NCI-H748 treated with DMSO at 0.1 percent for 48 hours (cell line): ENCODE measurements at regions not wholly inside any gene's neighbourhood (a gene's known extent, or its start where the extent isn't known, plus 50 kb on each side); places are given as distances from the start of the nearest gene placed in this dataset.

Experiments used
- DNase-seq: peaks from one replicate; lab custom pipeline; 2025; lab: John Stamatoyannopoulos, UW

GRCh38 chr16:8374586-8375231 is 215.6 kb downstream of the TMEM114 start:
- no peak for DNase-seq

GRCh38 chr16:8373676-8374431 is 216.5 kb downstream of the TMEM114 start:
- no peak for DNase-seq

GRCh38 chr16:8372141-8372540 is 218.2 kb downstream of the TMEM114 start:
- no peak for DNase-seq

- DNase-seq: no peak
Observed at GRCh38 chr16:8370374-8371270, 219.7 kb downstream of the TMEM114 start.

- no peak for DNase-seq
Observed at GRCh38 chr16:8358937-8359336, 231.4 kb downstream of the TMEM114 start.

GRCh38 chr16:8355675-8356074 is 234.6 kb downstream of the TMEM114 start:
- DNase-seq: peak; percentile 14

GRCh38 chr16:8346294-8346693 is 244.0 kb downstream of the TMEM114 start:
- DNase-seq: no peak

- no peak for DNase-seq
Observed at GRCh38 chr16:8342276-8342675, 248.0 kb downstream of the TMEM114 start.

- DNase-seq: no peak
Observed at GRCh38 chr16:8330761-8331160, 259.6 kb downstream of the TMEM114 start.

- DNase-seq: no peak
Observed at GRCh38 chr16:8326232-8326631, 264.1 kb downstream of the TMEM114 start.

GRCh38 chr16:8323153-8323552 is 267.2 kb downstream of the TMEM114 start:
- DNase-seq: peak; percentile 87

- DNase-seq: no peak
Observed at GRCh38 chr16:8320131-8320530, 270.2 kb downstream of the TMEM114 start.

GRCh38 chr16:8310816-8311215 is 279.5 kb downstream of the TMEM114 start:
- DNase-seq: no peak

GRCh38 chr16:8310323-8310722 is 280.0 kb downstream of the TMEM114 start:
- no peak for DNase-seq

- DNase-seq: no peak
Observed at GRCh38 chr16:8305201-8305600, 285.1 kb downstream of the TMEM114 start.

- no peak for DNase-seq
Observed at GRCh38 chr16:8299635-8300034, 290.7 kb downstream of the TMEM114 start.

GRCh38 chr16:8295513-8296237 is 294.6 kb downstream of the TMEM114 start:
- no peak for DNase-seq

GRCh38 chr16:8293413-8293812 is 296.9 kb downstream of the TMEM114 start:
- no peak for DNase-seq

GRCh38 chr16:8292271-8292670 is 298.0 kb downstream of the TMEM114 start:
- DNase-seq: no peak

- DNase-seq: no peak
Observed at GRCh38 chr16:8286348-8286747, 304.0 kb downstream of the TMEM114 start.

GRCh38 chr16:8283195-8283594 is 307.1 kb downstream of the TMEM114 start:
- no peak for DNase-seq

GRCh38 chr16:8278031-8278580 is 312.2 kb downstream of the TMEM114 start:
- no peak for DNase-seq
